Choroid plexus epithelial cell (primary cell): ENCODE measurements at regions not wholly inside any gene's neighbourhood (a gene's known extent, or its start where the extent isn't known, plus 50 kb on each side); places are given as distances from the start of the nearest gene placed in this dataset.

ENCODE experiments used
- DNase-seq: peaks from one replicate; pipeline ENCODE4 v3.0.0-alpha.2; 2010; ENCODE audit warnings: low read depth
- H3K4me3 ChIP-seq: 2 replicates; pipeline ENCODE4 v1.5.1; 2011; ENCODE audit warnings: low read depth, mild to moderate bottlenecking, control low read depth, low read length, moderate library complexity
- TF ChIP-seq, protein P1 (sequence below): conservative IDR thresholded peaks from 2 replicates; pipeline ENCODE4 v1.5.1; 2011; ENCODE audit warnings: low read depth, mild to moderate bottlenecking, control low read depth, inconsistent platforms, low read length, moderate library complexity

DNA sequence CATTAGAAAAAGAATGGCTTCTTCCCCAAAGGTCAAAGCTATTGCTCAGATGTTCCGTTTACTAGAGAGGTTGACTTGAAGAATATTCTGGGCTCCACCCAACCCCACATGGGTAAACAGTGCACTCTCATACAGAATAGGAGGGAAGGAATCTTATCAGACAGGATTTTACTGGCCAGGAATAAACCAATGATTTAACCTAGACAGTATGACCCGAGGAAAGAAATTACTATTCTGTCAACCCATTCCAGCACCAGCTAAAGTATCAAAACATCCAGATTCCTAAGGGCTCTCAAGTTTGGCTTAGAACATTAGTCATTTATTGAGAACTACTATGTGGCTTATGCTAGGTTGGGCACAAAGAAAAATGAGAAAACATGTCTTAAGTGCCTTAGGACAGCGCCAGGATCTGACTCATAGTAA lies 493.6 kb upstream of the KLF4 start:
- DNase-seq, result peak; percentile 23
- H3K4me3 ChIP-seq, result no peak overlapping the region

DNA sequence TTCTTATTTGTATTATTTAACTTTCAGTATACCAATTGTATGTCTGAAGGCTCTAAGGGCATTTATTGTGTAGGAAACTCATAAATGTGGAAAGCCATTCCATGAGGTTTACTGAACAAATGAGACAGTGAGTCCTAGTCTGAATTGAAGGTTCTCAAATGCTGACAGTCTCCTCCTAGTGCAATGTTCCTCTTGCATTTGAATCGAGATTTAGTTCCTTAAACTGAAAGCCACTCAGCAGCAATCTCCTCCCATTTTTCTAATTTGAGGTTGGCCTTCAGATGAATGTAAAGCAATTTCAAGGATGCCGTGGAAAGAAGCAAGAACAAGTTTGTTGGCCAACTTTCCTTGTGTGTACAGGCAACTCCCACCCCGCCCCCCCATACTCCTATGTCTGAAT lies 493.2 kb upstream of the KLF4 start:
- H3K4me3 ChIP-seq, result no peak overlapping the region
- TF ChIP-seq, protein P1, sequence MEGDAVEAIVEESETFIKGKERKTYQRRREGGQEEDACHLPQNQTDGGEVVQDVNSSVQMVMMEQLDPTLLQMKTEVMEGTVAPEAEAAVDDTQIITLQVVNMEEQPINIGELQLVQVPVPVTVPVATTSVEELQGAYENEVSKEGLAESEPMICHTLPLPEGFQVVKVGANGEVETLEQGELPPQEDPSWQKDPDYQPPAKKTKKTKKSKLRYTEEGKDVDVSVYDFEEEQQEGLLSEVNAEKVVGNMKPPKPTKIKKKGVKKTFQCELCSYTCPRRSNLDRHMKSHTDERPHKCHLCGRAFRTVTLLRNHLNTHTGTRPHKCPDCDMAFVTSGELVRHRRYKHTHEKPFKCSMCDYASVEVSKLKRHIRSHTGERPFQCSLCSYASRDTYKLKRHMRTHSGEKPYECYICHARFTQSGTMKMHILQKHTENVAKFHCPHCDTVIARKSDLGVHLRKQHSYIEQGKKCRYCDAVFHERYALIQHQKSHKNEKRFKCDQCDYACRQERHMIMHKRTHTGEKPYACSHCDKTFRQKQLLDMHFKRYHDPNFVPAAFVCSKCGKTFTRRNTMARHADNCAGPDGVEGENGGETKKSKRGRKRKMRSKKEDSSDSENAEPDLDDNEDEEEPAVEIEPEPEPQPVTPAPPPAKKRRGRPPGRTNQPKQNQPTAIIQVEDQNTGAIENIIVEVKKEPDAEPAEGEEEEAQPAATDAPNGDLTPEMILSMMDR, result no peak
- no peak for DNase-seq

More for the DNA sequence above, 493.6 kb upstream of the KLF4 start:
- TF ChIP-seq, protein P1, result no peak

DNA sequence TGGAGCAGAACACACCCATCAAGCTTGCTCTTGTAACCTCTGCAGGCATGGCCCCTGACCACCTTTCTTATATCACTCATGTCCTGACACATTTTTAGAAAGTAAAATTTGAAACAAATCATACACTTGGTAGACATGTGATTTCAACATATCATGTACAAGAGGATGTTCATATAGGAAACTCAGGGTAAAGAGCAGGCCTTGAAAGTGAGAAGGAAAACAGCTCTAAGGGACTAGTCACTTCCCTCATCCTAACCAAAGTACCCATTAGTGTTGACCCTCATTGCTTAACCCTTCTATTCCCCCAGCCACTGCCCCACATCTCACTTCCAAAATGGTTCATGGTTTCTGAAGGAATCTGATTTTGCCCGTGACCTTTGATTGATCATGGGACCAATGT lies 492.4 kb upstream of the KLF4 start:
- TF ChIP-seq, protein P1, result no peak
- no peak overlapping the region for H3K4me3 ChIP-seq
- DNase-seq, result no peak

DNA sequence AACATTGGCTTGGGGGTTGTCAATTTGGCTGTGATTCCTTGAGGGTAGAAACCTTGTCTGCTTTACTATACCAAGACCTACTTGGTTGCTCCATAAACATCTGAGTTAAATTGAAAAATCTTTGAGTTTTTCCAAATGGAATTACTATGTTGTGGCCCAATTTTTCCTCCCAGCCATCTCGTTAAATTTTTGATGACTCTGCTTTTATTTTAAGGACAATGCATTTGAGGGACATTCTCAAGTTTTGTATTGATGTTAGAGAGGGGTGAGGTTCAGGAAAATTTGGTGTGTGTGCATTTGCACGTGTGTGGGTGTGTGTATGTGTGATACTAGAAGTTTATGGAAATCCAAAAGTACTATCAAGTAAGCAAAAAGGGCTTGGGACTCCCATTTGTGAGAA lies 491.4 kb upstream of the KLF4 start:
- no peak overlapping the region for H3K4me3 ChIP-seq
- no peak for DNase-seq
- TF ChIP-seq, protein P1, result no peak

DNA sequence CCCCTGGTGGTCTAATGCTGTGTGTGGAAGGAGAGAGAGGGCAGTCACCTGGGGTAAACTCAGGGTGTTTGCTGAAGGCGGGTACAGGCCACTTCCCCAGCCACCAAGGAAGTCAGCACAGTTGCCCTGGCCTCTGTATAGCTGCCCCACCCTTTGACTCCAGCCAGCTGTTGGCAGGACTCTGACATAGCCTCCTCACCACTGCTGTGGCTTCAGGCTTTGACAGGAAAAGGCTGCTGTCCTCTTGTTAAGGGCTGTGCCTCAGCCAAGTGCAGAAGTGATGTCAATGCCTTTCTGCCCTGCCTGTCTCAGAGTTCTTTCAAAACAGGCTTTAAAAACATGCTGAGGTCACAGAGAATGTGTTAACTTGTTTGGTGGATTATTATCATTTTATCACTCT lies 487.2 kb upstream of the KLF4 start:
- TF ChIP-seq, protein P1, result no peak
- no peak for DNase-seq
- no peak overlapping the region for H3K4me3 ChIP-seq

DNA sequence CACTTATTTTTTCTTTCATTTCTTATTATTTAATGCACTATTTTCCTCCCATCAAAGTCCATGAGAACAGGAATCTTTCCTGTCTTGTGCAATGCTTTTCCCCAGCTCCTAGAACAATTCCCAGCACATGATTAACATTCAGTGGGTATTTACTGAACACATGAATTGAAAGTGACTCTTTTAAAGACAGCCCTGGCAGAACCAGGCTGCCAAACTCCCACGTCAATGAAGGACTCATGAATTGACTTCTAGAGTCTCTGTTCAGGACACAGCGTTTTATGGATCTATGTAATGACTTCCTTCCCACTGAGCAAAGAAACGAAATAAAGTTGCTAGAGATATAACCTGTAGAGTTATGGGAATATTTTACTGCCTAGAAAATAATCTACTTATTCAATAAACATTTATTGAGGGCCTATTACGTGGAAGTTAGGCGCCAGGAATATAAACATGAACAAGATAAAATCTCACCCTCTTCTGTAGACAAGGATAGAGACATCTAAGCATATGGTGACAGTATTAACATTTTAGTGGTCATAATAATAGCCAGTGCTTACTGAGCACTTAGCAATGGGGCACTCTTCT lies 485.9 kb upstream of the KLF4 start:
- no peak overlapping the region for H3K4me3 ChIP-seq
- TF ChIP-seq, protein P1, result no peak
- no peak for DNase-seq

DNA sequence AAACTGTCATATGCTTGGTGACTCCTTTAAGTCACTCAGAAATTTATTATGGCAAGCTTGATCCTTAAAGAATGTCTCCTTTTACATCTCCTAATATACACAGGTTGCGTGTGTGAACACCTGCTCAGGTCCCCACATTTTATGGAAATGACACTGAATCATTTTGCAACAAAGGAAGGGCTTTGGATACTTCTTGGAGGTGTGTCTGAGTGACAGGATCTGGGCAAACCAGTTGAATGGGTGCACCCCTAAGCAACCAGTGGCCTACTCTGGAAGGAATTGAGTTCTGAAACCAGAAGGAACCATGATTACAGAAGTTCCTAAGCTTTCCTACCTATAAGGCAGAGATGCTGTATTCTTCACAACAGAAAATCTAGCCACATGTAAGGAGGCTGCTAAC lies 483.9 kb upstream of the KLF4 start:
- no peak overlapping the region for H3K4me3 ChIP-seq
- TF ChIP-seq, protein P1, result no peak
- peak; percentile 5 for DNase-seq
